Small intestine (tissue), 7 donors: ENCODE measurements at regions not wholly inside any gene's neighbourhood (a gene's known extent, or its start where the extent isn't known, plus 50 kb on each side); places are given as distances from the start of the nearest gene placed in this dataset.

Experiments used
- DNase-seq, 2 donors: peaks; one replicate each; pipeline versions ENCODE4 v3.0.0 to v3.0.0-alpha.2; 2013
- FAIRE-seq: peaks from 2 replicates; lab custom pipeline; 2012; peaks lifted over from hg19 to GRCh38; lab: Jason Lieb, UNC
- H3K27ac ChIP-seq, 3 donors: one replicate each; pipeline ENCODE4 v1.5.1; 2013; ENCODE audit warnings: low read length in 2 of 3, mild to moderate bottlenecking in 2 of 3, control low read depth in 1 of 3, inconsistent platforms in 1 of 3, low read depth in 1 of 3, moderate library complexity in 1 of 3
- H3K27me3 ChIP-seq, 3 donors: one replicate each; pipeline ENCODE4 v1.6.1; 2013; ENCODE audit warnings: low read length in 3 of 3, inconsistent platforms in 1 of 3; ENCODE audit not compliant: control insufficient read depth in 3 of 3, insufficient read depth in 3 of 3
- H3K36me3 ChIP-seq, 3 donors: one replicate each; pipeline ENCODE4 v1.6.1; 2013; ENCODE audit warnings: low read length in 3 of 3, inconsistent platforms in 1 of 3, low read depth in 1 of 3, mild to moderate bottlenecking in 1 of 3, moderate library complexity in 1 of 3; ENCODE audit not compliant: control insufficient read depth in 3 of 3, insufficient read depth in 2 of 3
- H3K4me1 ChIP-seq, 3 donors: one replicate each; pipeline ENCODE4 v1.6.1; 2013; ENCODE audit warnings: low read length in 2 of 3, inconsistent platforms in 1 of 3, low read depth in 1 of 3, mild to moderate bottlenecking in 1 of 3, moderate library complexity in 1 of 3; ENCODE audit not compliant: control insufficient read depth in 3 of 3, insufficient read depth in 2 of 3
- H3K4me3 ChIP-seq, 3 donors: one replicate each; pipeline ENCODE4 v1.5.1; 2013; ENCODE audit warnings: low read length in 3 of 3, control low read depth in 1 of 3, inconsistent platforms in 1 of 3, low read depth in 1 of 3, mild to moderate bottlenecking in 1 of 3, moderate library complexity in 1 of 3
- H3K9me3 ChIP-seq, 2 donors: one replicate each; pipeline ENCODE4 v1.6.1; 2013; ENCODE audit warnings: low read depth in 1 of 2, low read length in 1 of 2; ENCODE audit not compliant: control insufficient read depth in 2 of 2, insufficient read depth in 1 of 2
- whole genome bisulfite sequencing, 3 donors: extraction: QIAGEN DNeasy Blood & Tissue Kit; methylation state at CpG; one replicate each; pipeline ENCODE4 v1.1.7; 2013; 5-methylcytosine and 5-hydroxymethylcytosine counted together
- donor health status: healthy with polysubstance abuse.
- donor health status: control.
- donor health status: control.
- donor health status: Bipolar disorder and iron deficiency.
- donor health status: healthy.

GRCh38 chrX:148146121-148146520 is 165.0 kb downstream of the FMR1NB start:
- DNase-seq (no peak), FAIRE-seq (no peak)
- H3K36me3 ChIP-seq: no peaks in the 10 kb centered on the region
- H3K27ac ChIP-seq: no peak overlapping the region
- no peaks in the 10 kb centered on the region for H3K27me3 ChIP-seq
- no peaks in the 10 kb centered on the region for H3K4me1 ChIP-seq
- no peak overlapping the region for H3K4me3 ChIP-seq
- 50 to 54% (median 53%) methylated on average over 2 of the region's 2 CpGs for WGBS, 3 donors
- H3K9me3 ChIP-seq: no peaks in the 10 kb centered on the region

GRCh38 chrX:148156986-148157385 is 175.8 kb downstream of the FMR1NB start:
- H3K27ac ChIP-seq: no peak overlapping the region
- no peaks in the 10 kb centered on the region for H3K9me3 ChIP-seq
- peaks cover 0 to 3% (median 0%) of the 10 kb centered on the region in 3 donors for H3K4me1 ChIP-seq
- FAIRE-seq: no peak
- DNase-seq: no peak
- 71 to 100% (median 82%) methylated on average over 1 of the region's 1 CpG for WGBS, 3 donors
- no peak overlapping the region for H3K4me3 ChIP-seq
- H3K36me3 ChIP-seq: no peaks in the 10 kb centered on the region
- no peaks in the 10 kb centered on the region for H3K27me3 ChIP-seq

GRCh38 chrX:148159796-148160195 is 178.7 kb downstream of the FMR1NB start:
- FAIRE-seq: no peak
- H3K9me3 ChIP-seq: no peaks in the 10 kb centered on the region
- no peaks in the 10 kb centered on the region for H3K36me3 ChIP-seq
- DNase-seq: peak; percentile 2 to 51
- H3K27me3 ChIP-seq: no peaks in the 10 kb centered on the region
- H3K27ac ChIP-seq: peak overlapping the region in 1 of 3 donors; percentile 36
- H3K4me3 ChIP-seq: no peak overlapping the region
- H3K4me1 ChIP-seq: peaks cover 0 to 3% (median 0%) of the 10 kb centered on the region in 3 donors

- no peak overlapping the region for H3K27ac ChIP-seq
- H3K27me3 ChIP-seq: no peaks in the 10 kb centered on the region
- WGBS, 3 donors: 67 to 81% (median 71%) methylated on average over 6 of the region's 6 CpGs
- peaks cover 0 to 3% (median 0%) of the 10 kb centered on the region in 3 donors for H3K4me1 ChIP-seq
- no peaks in the 10 kb centered on the region for H3K36me3 ChIP-seq
- DNase-seq (no peak), FAIRE-seq (no peak)
- no peaks in the 10 kb centered on the region for H3K9me3 ChIP-seq
- H3K4me3 ChIP-seq: no peak overlapping the region
Observed at GRCh38 chrX:148161701-148162100, 180.6 kb downstream of the FMR1NB start.

GRCh38 chrX:148185631-148186030 is 204.5 kb downstream of the FMR1NB start:
- no peak for FAIRE-seq
- no peak for DNase-seq
- Histone ChIP-seq H3K4me1 (no peaks in the 10 kb centered on the region), H3K9me3 (no peaks in the 10 kb centered on the region), H3K36me3 (no peaks in the 10 kb centered on the region), H3K27ac (no peak overlapping the region), H3K27me3 (no peaks in the 10 kb centered on the region), H3K4me3 (no peak overlapping the region)

- H3K27ac ChIP-seq: no peak overlapping the region
- 60 to 72% (median 62%) methylated on average over 4 of the region's 4 CpGs for WGBS, 3 donors
- DNase-seq (no peak), FAIRE-seq (no peak)
- H3K36me3 ChIP-seq: no peaks in the 10 kb centered on the region
- no peaks in the 10 kb centered on the region for H3K4me1 ChIP-seq
- no peaks in the 10 kb centered on the region for H3K27me3 ChIP-seq
- H3K9me3 ChIP-seq: no peaks in the 10 kb centered on the region
- H3K4me3 ChIP-seq: no peak overlapping the region
Observed at GRCh38 chrX:148192547-148192946, 211.4 kb downstream of the FMR1NB start.

- no peak for DNase-seq
Observed at GRCh38 chrX:148193759-148194158, 212.6 kb downstream of the FMR1NB start.

GRCh38 chrX:148203531-148203930 is 222.4 kb downstream of the FMR1NB start:
- Histone ChIP-seq H3K27ac (no peak overlapping the region), H3K4me1 (no peaks in the 10 kb centered on the region), H3K36me3 (no peaks in the 10 kb centered on the region), H3K9me3 (no peaks in the 10 kb centered on the region), H3K4me3 (no peak overlapping the region), H3K27me3 (no peaks in the 10 kb centered on the region)
- FAIRE-seq: no peak
- no peak for DNase-seq
- WGBS, 3 donors: 72 to 86% (median 79%) methylated on average over 3 of the region's 3 CpGs

More at GRCh38 chrX:148193759-148194158, 212.6 kb downstream of the FMR1NB start:
- no peak for FAIRE-seq
- no peak overlapping the region for H3K27ac ChIP-seq
- H3K4me1 ChIP-seq: no peaks in the 10 kb centered on the region
- H3K4me3 ChIP-seq: no peak overlapping the region
- no peaks in the 10 kb centered on the region for H3K36me3 ChIP-seq
- no peaks in the 10 kb centered on the region for H3K27me3 ChIP-seq
- H3K9me3 ChIP-seq: peaks cover 0 to 1% of the 10 kb centered on the region in 2 donors

GRCh38 chrX:148204195-148204594 is 223.1 kb downstream of the FMR1NB start:
- Histone ChIP-seq H3K4me3 (no peak overlapping the region), H3K4me1 (no peaks in the 10 kb centered on the region), H3K9me3 (no peaks in the 10 kb centered on the region), H3K27me3 (no peaks in the 10 kb centered on the region), H3K27ac (no peak overlapping the region), H3K36me3 (no peaks in the 10 kb centered on the region)
- peak in 1 of 2 donors; percentile 16 for DNase-seq
- WGBS, 3 donors: 6 to 52% (median 9%) methylated on average over 1 of the region's 1 CpG
- no peak for FAIRE-seq
